GM23338 (cell line): ENCODE measurements at regions not wholly inside any gene's neighbourhood (a gene's known extent, or its start where the extent isn't known, plus 50 kb on each side); places are given as distances from the start of the nearest gene placed in this dataset.

Experiments
- CREB1 ChIP-seq: fragments of 250-450 bp; sonication (Bioruptor Pico); IDR thresholded peaks from 2 replicates; pipeline ENCODE4 v1.5.0; 2020; ENCODE audit warnings: low read depth, mild to moderate bottlenecking, moderate library complexity
- EZH2 ChIP-seq: fragments of 200-600 bp; sonication (generic); IDR thresholded peaks from one replicate; pipeline ENCODE4 v1.8.0; 2017; ENCODE audit warnings: antibody characterized with exemption, mild to moderate bottlenecking, low read depth; ENCODE audit not compliant: unreplicated experiment
- EZH2phosphoT487 ChIP-seq: fragments of 200-600 bp; sonication (generic); IDR thresholded peaks from one replicate; pipeline ENCODE4 v1.8.1; 2018; ENCODE audit warnings: antibody characterized with exemption; ENCODE audit not compliant: unreplicated experiment
- JUNB ChIP-seq: IDR thresholded peaks from one replicate; pipeline ENCODE4 v1.6.1; 2016; ENCODE audit warnings: antibody characterized with exemption; ENCODE audit not compliant: unreplicated experiment
- NANOG ChIP-seq: IDR thresholded peaks from 2 replicates; pipeline ENCODE4 v1.6.1; 2016; ENCODE audit warnings: antibody characterized with exemption, borderline replicate concordance
- POLR2AphosphoS5 ChIP-seq: IDR thresholded peaks from 2 replicates; pipeline ENCODE4 v1.6.1; 2016; ENCODE audit warnings: antibody characterized with exemption, low read depth
- STAT1 ChIP-seq: IDR thresholded peaks from one replicate; pipeline ENCODE4 v1.6.1; 2016; ENCODE audit warnings: antibody characterized with exemption; ENCODE audit not compliant: unreplicated experiment
- ZNF114 ChIP-seq: fragments of 250-450 bp; sonication (Bioruptor Pico); IDR thresholded peaks from 2 replicates; pipeline ENCODE4 v1.5.0; 2020; ENCODE audit warnings: mild to moderate bottlenecking, moderate library complexity
- ZNF331 ChIP-seq: fragments of 250-450 bp; sonication (Bioruptor Pico); IDR thresholded peaks from 2 replicates; pipeline ENCODE4 v1.5.0; 2020; ENCODE audit warnings: low read depth, mild to moderate bottlenecking, moderate library complexity
- ZNF462 ChIP-seq: fragments of 250-450 bp; sonication (Bioruptor Pico); IDR thresholded peaks from 2 replicates; pipeline ENCODE4 v1.5.0; 2020; ENCODE audit warnings: mild to moderate bottlenecking, moderate library complexity
- TF ChIP-seq, protein P1 (sequence below), 2 experiments: fragments of 200-600 bp in 1 of 2; sonication (generic) in 1 of 2; conservative IDR thresholded peaks; 2 replicates each; pipeline versions ENCODE4 v1.5.1 to v1.6.1; 2016 to 2017; ENCODE audit warnings: antibody characterized with exemption in 2 of 2, low read depth in 2 of 2, mild to moderate bottlenecking in 2 of 2, moderate library complexity in 1 of 2
- TF ChIP-seq, protein P2 (sequence below): IDR thresholded peaks from one replicate; pipeline ENCODE4 v1.6.1; 2018; ENCODE audit warnings: antibody characterized with exemption; ENCODE audit not compliant: unreplicated experiment
- TF ChIP-seq, protein P3 (sequence below): IDR thresholded peaks from 2 replicates; pipeline ENCODE4 v1.6.1; 2016; ENCODE audit warnings: antibody characterized with exemption

GRCh38 chr18:60027397-60027796 is 127.6 kb downstream of the PMAIP1 start:
- TF ChIP-seq, protein P1, sequence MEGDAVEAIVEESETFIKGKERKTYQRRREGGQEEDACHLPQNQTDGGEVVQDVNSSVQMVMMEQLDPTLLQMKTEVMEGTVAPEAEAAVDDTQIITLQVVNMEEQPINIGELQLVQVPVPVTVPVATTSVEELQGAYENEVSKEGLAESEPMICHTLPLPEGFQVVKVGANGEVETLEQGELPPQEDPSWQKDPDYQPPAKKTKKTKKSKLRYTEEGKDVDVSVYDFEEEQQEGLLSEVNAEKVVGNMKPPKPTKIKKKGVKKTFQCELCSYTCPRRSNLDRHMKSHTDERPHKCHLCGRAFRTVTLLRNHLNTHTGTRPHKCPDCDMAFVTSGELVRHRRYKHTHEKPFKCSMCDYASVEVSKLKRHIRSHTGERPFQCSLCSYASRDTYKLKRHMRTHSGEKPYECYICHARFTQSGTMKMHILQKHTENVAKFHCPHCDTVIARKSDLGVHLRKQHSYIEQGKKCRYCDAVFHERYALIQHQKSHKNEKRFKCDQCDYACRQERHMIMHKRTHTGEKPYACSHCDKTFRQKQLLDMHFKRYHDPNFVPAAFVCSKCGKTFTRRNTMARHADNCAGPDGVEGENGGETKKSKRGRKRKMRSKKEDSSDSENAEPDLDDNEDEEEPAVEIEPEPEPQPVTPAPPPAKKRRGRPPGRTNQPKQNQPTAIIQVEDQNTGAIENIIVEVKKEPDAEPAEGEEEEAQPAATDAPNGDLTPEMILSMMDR (conservative IDR thresholded peaks at IDR 0.05; ENCODE audit: low read depth in 2 of 2), result no peak
- TF ChIP-seq, protein P2, sequence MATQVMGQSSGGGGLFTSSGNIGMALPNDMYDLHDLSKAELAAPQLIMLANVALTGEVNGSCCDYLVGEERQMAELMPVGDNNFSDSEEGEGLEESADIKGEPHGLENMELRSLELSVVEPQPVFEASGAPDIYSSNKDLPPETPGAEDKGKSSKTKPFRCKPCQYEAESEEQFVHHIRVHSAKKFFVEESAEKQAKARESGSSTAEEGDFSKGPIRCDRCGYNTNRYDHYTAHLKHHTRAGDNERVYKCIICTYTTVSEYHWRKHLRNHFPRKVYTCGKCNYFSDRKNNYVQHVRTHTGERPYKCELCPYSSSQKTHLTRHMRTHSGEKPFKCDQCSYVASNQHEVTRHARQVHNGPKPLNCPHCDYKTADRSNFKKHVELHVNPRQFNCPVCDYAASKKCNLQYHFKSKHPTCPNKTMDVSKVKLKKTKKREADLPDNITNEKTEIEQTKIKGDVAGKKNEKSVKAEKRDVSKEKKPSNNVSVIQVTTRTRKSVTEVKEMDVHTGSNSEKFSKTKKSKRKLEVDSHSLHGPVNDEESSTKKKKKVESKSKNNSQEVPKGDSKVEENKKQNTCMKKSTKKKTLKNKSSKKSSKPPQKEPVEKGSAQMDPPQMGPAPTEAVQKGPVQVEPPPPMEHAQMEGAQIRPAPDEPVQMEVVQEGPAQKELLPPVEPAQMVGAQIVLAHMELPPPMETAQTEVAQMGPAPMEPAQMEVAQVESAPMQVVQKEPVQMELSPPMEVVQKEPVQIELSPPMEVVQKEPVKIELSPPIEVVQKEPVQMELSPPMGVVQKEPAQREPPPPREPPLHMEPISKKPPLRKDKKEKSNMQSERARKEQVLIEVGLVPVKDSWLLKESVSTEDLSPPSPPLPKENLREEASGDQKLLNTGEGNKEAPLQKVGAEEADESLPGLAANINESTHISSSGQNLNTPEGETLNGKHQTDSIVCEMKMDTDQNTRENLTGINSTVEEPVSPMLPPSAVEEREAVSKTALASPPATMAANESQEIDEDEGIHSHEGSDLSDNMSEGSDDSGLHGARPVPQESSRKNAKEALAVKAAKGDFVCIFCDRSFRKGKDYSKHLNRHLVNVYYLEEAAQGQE, result no peak
- TF ChIP-seq EZH2, result no peak
- no peak for TF ChIP-seq ZNF114 (CRISPR knock-in tag)
- no peak for TF ChIP-seq POLR2AphosphoS5
- TF ChIP-seq ZNF331, result no peak
- no peak for TF ChIP-seq CREB1 (CRISPR knock-in tag)
- no peak for TF ChIP-seq EZH2phosphoT487
- TF ChIP-seq STAT1, result no peak
- TF ChIP-seq NANOG, result no peak
- TF ChIP-seq JUNB, result no peak
- TF ChIP-seq, protein P3, sequence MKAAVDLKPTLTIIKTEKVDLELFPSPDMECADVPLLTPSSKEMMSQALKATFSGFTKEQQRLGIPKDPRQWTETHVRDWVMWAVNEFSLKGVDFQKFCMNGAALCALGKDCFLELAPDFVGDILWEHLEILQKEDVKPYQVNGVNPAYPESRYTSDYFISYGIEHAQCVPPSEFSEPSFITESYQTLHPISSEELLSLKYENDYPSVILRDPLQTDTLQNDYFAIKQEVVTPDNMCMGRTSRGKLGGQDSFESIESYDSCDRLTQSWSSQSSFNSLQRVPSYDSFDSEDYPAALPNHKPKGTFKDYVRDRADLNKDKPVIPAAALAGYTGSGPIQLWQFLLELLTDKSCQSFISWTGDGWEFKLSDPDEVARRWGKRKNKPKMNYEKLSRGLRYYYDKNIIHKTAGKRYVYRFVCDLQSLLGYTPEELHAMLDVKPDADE, result no peak
- no peak for TF ChIP-seq ZNF462 (CRISPR knock-in tag)
